ENCODE measurements at regions not wholly inside any gene's neighbourhood (a gene's known extent, or its start where the extent isn't known, plus 50 kb on each side); places are given as distances from the start of the nearest gene placed in this dataset.

- intact Hi-C loops (cut with DNase I): no loop called here
- no peaks in the 10 kb centered on the region for H3K27me3 ChIP-seq
- DNase-seq: no peak
- no peak for TF ChIP-seq CTCF (IDR thresholded peaks at IDR 0.05)
- TF ChIP-seq POLR2A (IDR thresholded peaks at IDR 0.05): no peak
- no peak overlapping the region for H3K27ac ChIP-seq
- WGBS, 4 donors: 42 to 59% (median 56%) methylated on average over 2 of the region's 2 CpGs
- no peaks in the 10 kb centered on the region for H3K9me3 ChIP-seq (replicated peaks in 1 of 3)
- no peaks in the 10 kb centered on the region for H3K36me3 ChIP-seq (replicated peaks in 1 of 2)
- no peaks in the 10 kb centered on the region for H3K4me1 ChIP-seq (replicated peaks in 1 of 2)
- H3K4me3 ChIP-seq: no peak overlapping the region
These were observed 172.8 kb upstream of the PTGFR start for GRCh38 chr1:78318011-78318410.

- TF ChIP-seq CTCF (IDR thresholded peaks at IDR 0.05): no peak
- TF ChIP-seq POLR2A (IDR thresholded peaks at IDR 0.05): no peak
- H3K9me3 ChIP-seq (replicated peaks in 1 of 3): no peaks in the 10 kb centered on the region
- 58 to 75% (median 67%) methylated on average over 2 of the region's 2 CpGs for WGBS, 4 donors
- intact Hi-C loops (cut with DNase I): no loop called here
- H3K27ac ChIP-seq: no peak overlapping the region
- H3K4me3 ChIP-seq: no peak overlapping the region
- H3K4me1 ChIP-seq (replicated peaks in 1 of 2): no peaks in the 10 kb centered on the region
- no peaks in the 10 kb centered on the region for H3K36me3 ChIP-seq (replicated peaks in 1 of 2)
- H3K27me3 ChIP-seq: no peaks in the 10 kb centered on the region
- no peak for DNase-seq
These were observed 171.2 kb upstream of the PTGFR start for GRCh38 chr1:78319603-78320002.

- intact Hi-C loops (cut with DNase I): no loop called here
- 34 to 43% (median 38%) methylated on average over 2 of the region's 2 CpGs for WGBS, 4 donors
- Histone ChIP-seq H3K4me3 (no peak overlapping the region), H3K4me1 (replicated peaks in 1 of 2) (no peaks in the 10 kb centered on the region), H3K27me3 (no peaks in the 10 kb centered on the region), H3K27ac (no peak overlapping the region), H3K9me3 (replicated peaks in 1 of 3) (no peaks in the 10 kb centered on the region), H3K36me3 (replicated peaks in 1 of 2) (no peaks in the 10 kb centered on the region)
- DNase-seq: no peak
- no peak for TF ChIP-seq CTCF (IDR thresholded peaks at IDR 0.05)
- no peak for TF ChIP-seq POLR2A (IDR thresholded peaks at IDR 0.05)
These were observed 167.7 kb upstream of the PTGFR start for GRCh38 chr1:78322928-78323680.

GRCh38 chr1:78325293-78325692 is 165.5 kb upstream of the PTGFR start:
- Histone ChIP-seq H3K27me3 (peaks cover 9% of the 10 kb centered on the region), H3K27ac (no peak overlapping the region), H3K9me3 (replicated peaks in 1 of 3) (no peaks in the 10 kb centered on the region), H3K36me3 (replicated peaks in 1 of 2) (no peaks in the 10 kb centered on the region), H3K4me3 (no peak overlapping the region), H3K4me1 (replicated peaks in 1 of 2) (no peaks in the 10 kb centered on the region)
- no peak for DNase-seq
- WGBS, 4 donors: 58 to 76% (median 68%) methylated on average over 3 of the region's 3 CpGs
- TF ChIP-seq POLR2A (IDR thresholded peaks at IDR 0.05) (no peak), CTCF (IDR thresholded peaks at IDR 0.05) (no peak)
- intact Hi-C loops (cut with DNase I): no loop called here

All from adrenal gland (tissue), 9 donors.